Endothelial cell of umbilical vein (primary cell): ENCODE measurements at regions not wholly inside any gene's neighbourhood (a gene's known extent, or its start where the extent isn't known, plus 50 kb on each side); places are given as distances from the start of the nearest gene placed in this dataset.

Experiments used
- BruUV-seq: library from RNA; stranded (reverse); fragments of 400-500 nt; replicated peaks from 2 replicates; lab custom pipeline; 2021; lab: Mats Ljungman, UMichigan
- CTCF ChIA-PET: fragments of 300-600, 350-600 bp; sonication (Branson Sonifier 250); formaldehyde crosslinking; loops from one replicate; lab custom pipeline; 2021; ENCODE audit warnings: antibody characterized with exemption, inconsistent platforms; lab: Charles Lee
- POLR2A ChIA-PET: fragments of 300-600, 350-600 bp; sonication (Branson Sonifier 250); formaldehyde crosslinking; loops from one replicate; lab custom pipeline; 2021; ENCODE audit warnings: antibody characterized with exemption, inconsistent platforms; lab: Charles Lee
- DNase-seq: peaks from one replicate; pipeline ENCODE4 v3.0.0-alpha.2; 2011; ENCODE audit warnings: low read depth, low spot score
- FAIRE-seq: peaks from 2 replicates; lab custom pipeline; 2011; peaks lifted over from hg19 to GRCh38; lab: Jason Lieb, UNC
- H2AFZ ChIP-seq: 2 replicates; pipeline ENCODE4 v1.6.0; 2012; ENCODE audit warnings: low read depth, low read length, control low read depth, inconsistent platforms
- H3K27ac ChIP-seq: 2 replicates; pipeline ENCODE4 v1.5.1; 2011; ENCODE audit warnings: low read depth, mild to moderate bottlenecking, control low read depth, low read length, moderate library complexity; ENCODE audit not compliant: insufficient read depth
- H3K27me3 ChIP-seq, 2 experiments: 2 replicates each; pipeline versions ENCODE4 v1.6.0 to v1.6.1; 2011; ENCODE audit warnings: low read length in 2 of 2, mixed read lengths in 1 of 2; ENCODE audit not compliant: control insufficient read depth in 2 of 2, insufficient read depth in 2 of 2
- H3K36me3 ChIP-seq, 2 experiments: 2 replicates in 1 of 2; 3 replicates in 1 of 2; pipeline ENCODE4 v1.5.1; 2011; ENCODE audit warnings: low read length in 2 of 2, mild to moderate bottlenecking in 1 of 2, moderate library complexity in 1 of 2; ENCODE audit not compliant: control insufficient read depth in 2 of 2, insufficient read depth in 2 of 2; ENCODE audit errors: extremely low read depth in 1 of 2
- H3K4me1 ChIP-seq: 3 replicates; pipeline ENCODE4 v1.5.1; 2011; ENCODE audit warnings: mild to moderate bottlenecking, low read length; ENCODE audit not compliant: control insufficient read depth, insufficient read depth; ENCODE audit errors: extremely low read depth
- H3K4me2 ChIP-seq: 2 replicates; pipeline ENCODE4 v1.6.1; 2011; ENCODE audit warnings: low read length, control low read depth, mixed read lengths; ENCODE audit not compliant: insufficient read depth
- H3K4me3 ChIP-seq, 3 experiments: fragments of 200-600 bp in 1 of 3; sonication (generic), shearing (Covaris generic) in 1 of 3; replicated peaks in 1 of 3; 2 replicates each; pipeline ENCODE4 v1.5.1; 2011 to 2016; ENCODE audit warnings: control low read depth in 3 of 3, low read length in 3 of 3, mild to moderate bottlenecking in 2 of 3, inconsistent platforms in 1 of 3, low read depth in 1 of 3, moderate library complexity in 1 of 3; ENCODE audit not compliant: insufficient read depth in 1 of 3
- H3K79me2 ChIP-seq: 2 replicates; pipeline ENCODE4 v1.6.0; 2012; ENCODE audit warnings: low read length, inconsistent platforms; ENCODE audit not compliant: control insufficient read depth, insufficient read depth
- H3K9ac ChIP-seq: replicated peaks from 2 replicates; pipeline ENCODE3; 2011; ENCODE audit warnings: low read length, control low read depth; ENCODE audit not compliant: insufficient read depth; ENCODE audit errors: extremely low read depth
- H3K9me1 ChIP-seq: replicated peaks from 3 replicates; pipeline ENCODE4 v1.6.0; 2011; ENCODE audit warnings: mild to moderate bottlenecking, low read length; ENCODE audit not compliant: control insufficient read depth, insufficient read depth; ENCODE audit errors: extremely low read depth
- H3K9me3 ChIP-seq: replicated peaks from 2 replicates; pipeline ENCODE4 v1.5.1; 2012; ENCODE audit warnings: low read length, inconsistent platforms; ENCODE audit not compliant: control insufficient read depth, insufficient read depth
- H4K20me1 ChIP-seq: replicated peaks from 2 replicates; pipeline ENCODE3; 2011; ENCODE audit warnings: mild to moderate bottlenecking, low read length; ENCODE audit not compliant: control insufficient read depth, insufficient read depth; ENCODE audit errors: extremely low read depth
- CTCF ChIP-seq, 2 donors: IDR thresholded peaks; 1 replicate in 1 of 2; 2 replicates in 1 of 2; pipeline ENCODE4 v1.5.1; 2011; ENCODE audit warnings: low read length in 2 of 2, mild to moderate bottlenecking in 2 of 2, moderate library complexity in 2 of 2, control low read depth in 1 of 2, inconsistent platforms in 1 of 2, low read depth in 1 of 2; ENCODE audit not compliant: insufficient read depth in 1 of 2; ENCODE audit errors: extremely low read depth in 1 of 2
- EZH2 ChIP-seq: IDR thresholded peaks from 2 replicates; pipeline ENCODE4 v1.6.1; 2012; ENCODE audit warnings: borderline replicate concordance, low read depth, mild to moderate bottlenecking, moderate library complexity, low read length, inconsistent platforms; ENCODE audit not compliant: severe bottlenecking
- FOS ChIP-seq: IDR thresholded peaks from 2 replicates; pipeline ENCODE4 v1.6.1; 2011; ENCODE audit warnings: mild to moderate bottlenecking, low read length, moderate library complexity, borderline replicate concordance; ENCODE audit not compliant: insufficient read depth
- GATA2 ChIP-seq: IDR thresholded peaks from 2 replicates; pipeline ENCODE4 v1.7.0; 2011; ENCODE audit warnings: low read depth, mild to moderate bottlenecking, moderate library complexity, mixed read lengths, low read length; ENCODE audit not compliant: insufficient read length, insufficient read depth
- JUN ChIP-seq: IDR thresholded peaks from 2 replicates; pipeline ENCODE4 v1.6.1; 2011; ENCODE audit warnings: borderline replicate concordance, low read depth; ENCODE audit not compliant: insufficient read length, insufficient read depth
- MAX ChIP-seq: IDR thresholded peaks from 2 replicates; pipeline ENCODE4 v1.6.1; 2011; ENCODE audit not compliant: insufficient read depth, insufficient read length
- MYC ChIP-seq: IDR thresholded peaks from one replicate; pipeline ENCODE4 v1.6.1; 2011; ENCODE audit warnings: mild to moderate bottlenecking, low read depth, low read length
- POLR2A ChIP-seq: IDR thresholded peaks from 2 replicates; pipeline ENCODE4 v1.6.1; 2012; ENCODE audit warnings: low read depth, mild to moderate bottlenecking, control low read depth, low read length
- POLR2AphosphoS5 ChIP-seq: IDR thresholded peaks from 2 replicates; pipeline ENCODE4 v1.6.1; 2012; ENCODE audit warnings: low read depth, mild to moderate bottlenecking, control low read depth, low read length, moderate library complexity; ENCODE audit not compliant: insufficient read depth
- dilution Hi-C: fragments of 300-500 bp; cut with MboI; formaldehyde crosslinking; loops from one replicate; pipeline ENCODE4 v1.15.0; 2019; ENCODE audit warnings: low sequenced_read_pairs; ENCODE audit not compliant: extremely low pct_ligation_motif_present
- intact Hi-C: fragments of 100-400 bp; cut with micrococcal nuclease; formaldehyde crosslinking; loops from one replicate; pipeline ENCODE4 v1.10.0; 2022

DNA sequence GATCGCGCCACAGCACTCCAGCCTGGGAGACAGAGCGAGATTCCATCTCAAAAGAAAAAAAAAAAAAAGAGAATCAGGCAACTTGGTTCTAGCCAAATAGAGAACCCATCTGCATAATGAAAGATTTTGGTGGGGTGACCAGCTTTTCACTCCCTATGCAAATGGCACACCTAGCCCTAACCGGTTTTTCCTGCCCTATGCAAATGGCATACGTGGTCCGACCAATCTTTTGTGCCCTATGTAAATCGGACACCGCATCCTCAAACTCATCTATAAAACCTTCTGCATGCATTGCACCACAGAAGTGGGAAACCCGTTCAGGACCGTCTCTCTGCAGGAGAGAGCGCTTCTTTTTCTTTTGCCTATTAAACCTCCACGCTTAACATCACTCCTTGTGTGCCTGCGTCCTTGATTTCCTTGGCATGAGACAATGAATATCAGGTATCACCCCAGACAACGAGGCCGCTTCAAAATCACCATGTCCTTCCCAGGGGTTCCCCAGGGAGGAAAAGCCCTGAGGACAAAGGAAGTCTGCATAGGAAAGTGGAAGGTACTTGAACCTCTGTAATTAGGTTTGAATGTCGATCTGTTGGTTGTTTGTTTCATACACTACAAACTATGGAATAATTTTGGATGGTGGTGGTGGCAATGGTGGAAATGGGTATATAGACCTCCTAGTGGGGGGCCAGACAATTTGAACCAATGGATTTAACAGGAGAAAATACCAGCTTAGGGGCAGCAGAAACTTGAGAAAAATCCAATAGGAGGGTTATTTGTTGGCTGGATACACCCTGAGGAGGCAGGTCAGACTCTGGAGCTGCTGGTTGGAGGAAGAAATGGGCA lies 396.2 kb downstream of the TYW1 start:
- Histone ChIP-seq H2AFZ (no peak overlapping the region), H3K4me2 (no peak overlapping the region), H3K4me1 (no peaks in the 10 kb centered on the region), H3K27ac (no peak overlapping the region), H4K20me1 (no peaks in the 10 kb centered on the region), H3K9me3 (no peaks in the 10 kb centered on the region), H3K36me3 (no peaks in the 10 kb centered on the region), H3K4me3 (no peak overlapping the region), H3K79me2 (no peaks in the 10 kb centered on the region), H3K9me1 (no peaks in the 10 kb centered on the region), H3K9ac (no peak overlapping the region), H3K27me3 (no peaks in the 10 kb centered on the region)
- DNase-seq: no peak
- dilution Hi-C loops: no loop called here
- FAIRE-seq: no peak
- intact Hi-C loops: no loop called here
- no peak for TF ChIP-seq MAX
- TF ChIP-seq FOS: no peak
- no peak for TF ChIP-seq POLR2A
- TF ChIP-seq CTCF (IDR thresholded peaks at IDR 0.05; ENCODE audit: extremely low read depth in 1 of 2, insufficient read depth in 1 of 2, low read depth in 1 of 2, low read length in 2 of 2): no peak
- TF ChIP-seq POLR2AphosphoS5: no peak
- TF ChIP-seq MYC: no peak
- TF ChIP-seq EZH2: no peak
- no peak for TF ChIP-seq GATA2
- TF ChIP-seq JUN: no peak
- no TSS peak for BruUV-seq
- CTCF ChIA-PET: no interaction called here
- POLR2A ChIA-PET: no interaction called here
